ENCODE measurements at regions not wholly inside any gene's neighbourhood (a gene's known extent, or its start where the extent isn't known, plus 50 kb on each side); places are given as distances from the start of the nearest gene placed in this dataset.
"Not testable (repeated sequence)": the region's sequence is repeated elsewhere in the genome, so short reads cannot be mapped to it uniquely, and the experiment has no call there.

- no peak overlapping the region for H3K27ac ChIP-seq (ENCODE audit: low read length)
- in situ Hi-C loops (cut with HindIII; ENCODE audit: low pct_unique_long_range_greater_than_20kb, low sequenced_read_pairs): no loop called here
- H3K4me3 ChIP-seq (ENCODE audit: low read depth in 2 of 2, low read length in 2 of 2): no peak overlapping the region
- no peak for DNase-seq (ENCODE audit: low read depth, low spot score)
- no peaks in the 10 kb centered on the region for H3K36me3 ChIP-seq (ENCODE audit: control insufficient read depth, insufficient read depth, low read length)
- no peak for ATAC-seq
- H3K27me3 ChIP-seq (ENCODE audit: control insufficient read depth, insufficient read depth, low read length): no peaks in the 10 kb centered on the region
- H3K9me3 ChIP-seq (ENCODE audit: control insufficient read depth, insufficient read depth, low read depth, low read length): no peaks in the 10 kb centered on the region
- BruUV-seq (replicated peaks): no TSS peak
- CTCF ChIA-PET: no interaction called here
- TF ChIP-seq POLR2AphosphoS5 (IDR thresholded peaks at IDR 0.05; ENCODE audit: low read depth, low read length): no peak
- POLR2A ChIA-PET: no interaction called here
- intact Hi-C loops (cut with micrococcal nuclease; ENCODE audit: unreplicated experiment): no loop called here
- H3K4me1 ChIP-seq (ENCODE audit: control insufficient read depth, insufficient read depth, low read length): peaks cover 17% of the 10 kb centered on the region
These were observed 81.0 kb upstream of the GSE1 start for GRCh38 chr16:85532147-85532546.

DNA sequence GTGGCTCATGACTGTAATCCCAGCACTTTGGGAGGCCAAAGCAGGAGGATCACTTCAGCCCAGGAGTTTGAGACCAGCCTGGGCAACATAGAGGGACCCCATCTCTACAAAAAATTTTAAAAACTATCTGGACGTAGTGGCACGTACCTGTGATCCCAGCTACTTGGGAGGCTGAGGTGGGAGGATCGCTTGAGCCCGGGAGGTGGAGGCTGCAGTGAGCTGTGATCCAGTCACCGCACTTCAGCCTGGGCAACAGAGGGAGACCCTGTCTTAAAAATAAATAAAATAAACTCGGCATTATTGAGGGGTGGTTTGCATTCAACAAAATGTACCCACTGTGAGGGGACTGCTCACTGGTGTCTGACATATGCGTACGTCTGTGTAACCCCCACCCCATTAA lies 79.5 kb upstream of the GSE1 start:
- H3K27ac ChIP-seq (ENCODE audit: low read length); intact Hi-C loops (cut with micrococcal nuclease; ENCODE audit: unreplicated experiment); CTCF ChIA-PET; in situ Hi-C loops (cut with HindIII; ENCODE audit: low pct_unique_long_range_greater_than_20kb, low sequenced_read_pairs); H3K4me1 ChIP-seq (ENCODE audit: control insufficient read depth, insufficient read depth, low read length); ATAC-seq; H3K36me3 ChIP-seq (ENCODE audit: control insufficient read depth, insufficient read depth, low read length); H3K4me3 ChIP-seq (ENCODE audit: low read depth in 2 of 2, low read length in 2 of 2); POLR2A ChIA-PET; H3K27me3 ChIP-seq (ENCODE audit: control insufficient read depth, insufficient read depth, low read length); BruUV-seq (replicated peaks); DNase-seq (ENCODE audit: low read depth, low spot score); H3K9me3 ChIP-seq (ENCODE audit: control insufficient read depth, insufficient read depth, low read depth, low read length): not testable (repeated sequence)

DNA sequence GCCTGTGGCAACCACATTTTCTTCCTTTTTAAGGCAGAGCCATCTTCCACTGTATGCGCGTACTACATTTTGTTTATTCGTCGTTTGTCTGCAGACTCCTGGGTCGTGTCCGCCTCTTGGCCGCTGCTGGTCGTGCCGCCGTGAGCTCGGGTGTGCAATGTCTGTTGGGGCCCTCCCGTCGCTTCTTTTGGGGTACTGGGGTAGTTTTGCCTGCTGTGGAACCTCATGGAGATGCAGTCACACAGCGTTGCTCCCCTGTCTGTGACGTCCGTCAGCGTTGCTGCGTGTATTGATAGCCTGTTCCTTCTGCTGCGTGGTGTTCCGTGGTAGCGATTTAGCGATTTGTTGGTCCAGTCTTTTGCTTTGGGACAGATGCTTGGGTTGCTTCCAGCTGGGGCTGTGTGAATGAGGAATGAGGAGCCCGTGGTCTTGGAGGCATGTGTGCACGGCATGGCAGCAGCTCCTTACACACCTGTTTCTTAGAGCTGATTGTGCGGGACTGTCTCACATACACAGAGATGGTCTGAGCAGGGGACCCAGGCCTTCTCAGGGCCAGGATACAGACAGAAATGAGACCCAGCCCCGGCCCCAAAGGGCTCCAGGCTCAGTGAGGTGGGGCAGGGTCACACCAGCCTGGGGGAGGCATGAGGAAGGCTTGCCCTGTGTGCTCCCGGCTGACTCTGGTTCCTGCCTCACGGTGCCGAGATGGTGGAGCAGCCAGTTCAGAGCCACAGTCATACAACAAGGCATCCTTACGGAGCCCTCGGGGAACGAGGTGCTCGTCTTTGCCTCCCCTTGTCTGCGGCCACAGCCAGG lies 78.4 kb upstream of the GSE1 start:
- TF ChIP-seq, protein P1, sequence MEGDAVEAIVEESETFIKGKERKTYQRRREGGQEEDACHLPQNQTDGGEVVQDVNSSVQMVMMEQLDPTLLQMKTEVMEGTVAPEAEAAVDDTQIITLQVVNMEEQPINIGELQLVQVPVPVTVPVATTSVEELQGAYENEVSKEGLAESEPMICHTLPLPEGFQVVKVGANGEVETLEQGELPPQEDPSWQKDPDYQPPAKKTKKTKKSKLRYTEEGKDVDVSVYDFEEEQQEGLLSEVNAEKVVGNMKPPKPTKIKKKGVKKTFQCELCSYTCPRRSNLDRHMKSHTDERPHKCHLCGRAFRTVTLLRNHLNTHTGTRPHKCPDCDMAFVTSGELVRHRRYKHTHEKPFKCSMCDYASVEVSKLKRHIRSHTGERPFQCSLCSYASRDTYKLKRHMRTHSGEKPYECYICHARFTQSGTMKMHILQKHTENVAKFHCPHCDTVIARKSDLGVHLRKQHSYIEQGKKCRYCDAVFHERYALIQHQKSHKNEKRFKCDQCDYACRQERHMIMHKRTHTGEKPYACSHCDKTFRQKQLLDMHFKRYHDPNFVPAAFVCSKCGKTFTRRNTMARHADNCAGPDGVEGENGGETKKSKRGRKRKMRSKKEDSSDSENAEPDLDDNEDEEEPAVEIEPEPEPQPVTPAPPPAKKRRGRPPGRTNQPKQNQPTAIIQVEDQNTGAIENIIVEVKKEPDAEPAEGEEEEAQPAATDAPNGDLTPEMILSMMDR (IDR thresholded peaks at IDR 0.05): no peak
- TF ChIP-seq SIN3A (IDR thresholded peaks at IDR 0.05; ENCODE audit: borderline replicate concordance, insufficient read depth, low read depth, low read length): no peak
- no peak for TF ChIP-seq POLR2AphosphoS5 (IDR thresholded peaks at IDR 0.05; ENCODE audit: low read depth, low read length)
- TF ChIP-seq, protein P2, sequence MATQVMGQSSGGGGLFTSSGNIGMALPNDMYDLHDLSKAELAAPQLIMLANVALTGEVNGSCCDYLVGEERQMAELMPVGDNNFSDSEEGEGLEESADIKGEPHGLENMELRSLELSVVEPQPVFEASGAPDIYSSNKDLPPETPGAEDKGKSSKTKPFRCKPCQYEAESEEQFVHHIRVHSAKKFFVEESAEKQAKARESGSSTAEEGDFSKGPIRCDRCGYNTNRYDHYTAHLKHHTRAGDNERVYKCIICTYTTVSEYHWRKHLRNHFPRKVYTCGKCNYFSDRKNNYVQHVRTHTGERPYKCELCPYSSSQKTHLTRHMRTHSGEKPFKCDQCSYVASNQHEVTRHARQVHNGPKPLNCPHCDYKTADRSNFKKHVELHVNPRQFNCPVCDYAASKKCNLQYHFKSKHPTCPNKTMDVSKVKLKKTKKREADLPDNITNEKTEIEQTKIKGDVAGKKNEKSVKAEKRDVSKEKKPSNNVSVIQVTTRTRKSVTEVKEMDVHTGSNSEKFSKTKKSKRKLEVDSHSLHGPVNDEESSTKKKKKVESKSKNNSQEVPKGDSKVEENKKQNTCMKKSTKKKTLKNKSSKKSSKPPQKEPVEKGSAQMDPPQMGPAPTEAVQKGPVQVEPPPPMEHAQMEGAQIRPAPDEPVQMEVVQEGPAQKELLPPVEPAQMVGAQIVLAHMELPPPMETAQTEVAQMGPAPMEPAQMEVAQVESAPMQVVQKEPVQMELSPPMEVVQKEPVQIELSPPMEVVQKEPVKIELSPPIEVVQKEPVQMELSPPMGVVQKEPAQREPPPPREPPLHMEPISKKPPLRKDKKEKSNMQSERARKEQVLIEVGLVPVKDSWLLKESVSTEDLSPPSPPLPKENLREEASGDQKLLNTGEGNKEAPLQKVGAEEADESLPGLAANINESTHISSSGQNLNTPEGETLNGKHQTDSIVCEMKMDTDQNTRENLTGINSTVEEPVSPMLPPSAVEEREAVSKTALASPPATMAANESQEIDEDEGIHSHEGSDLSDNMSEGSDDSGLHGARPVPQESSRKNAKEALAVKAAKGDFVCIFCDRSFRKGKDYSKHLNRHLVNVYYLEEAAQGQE (IDR thresholded peaks at IDR 0.05; ENCODE audit: insufficient read depth in 1 of 2, low read depth in 2 of 2, low read length in 1 of 2): no peak
- H3K36me3 ChIP-seq (ENCODE audit: control insufficient read depth, insufficient read depth, low read length): no peaks in the 10 kb centered on the region
- H3K9me3 ChIP-seq (ENCODE audit: control insufficient read depth, insufficient read depth, low read depth, low read length): no peaks in the 10 kb centered on the region
- POLR2A ChIA-PET: no interaction called here
- intact Hi-C loops (cut with micrococcal nuclease; ENCODE audit: unreplicated experiment) (no loop called here), in situ Hi-C loops (cut with HindIII; ENCODE audit: low pct_unique_long_range_greater_than_20kb, low sequenced_read_pairs) (no loop called here)
- no peak overlapping the region for H3K4me3 ChIP-seq (ENCODE audit: low read depth in 2 of 2, low read length in 2 of 2)
- DNase-seq (ENCODE audit: low read depth, low spot score) (no peak), ATAC-seq (no peak)
- CTCF ChIA-PET: interaction anchor here (0.7 kb wide), 1 partner anchor 19 kb away, joined by 3 read pairs; no protein-coding TSS in a partner anchor
- no peak overlapping the region for H3K27ac ChIP-seq (ENCODE audit: low read length)
- peaks cover under 1% of the 10 kb centered on the region for H3K4me1 ChIP-seq (ENCODE audit: control insufficient read depth, insufficient read depth, low read length)
- H3K27me3 ChIP-seq (ENCODE audit: control insufficient read depth, insufficient read depth, low read length): no peaks in the 10 kb centered on the region
- no TSS peak for BruUV-seq (replicated peaks)
